OCI-LY1 (cell line): ENCODE measurements at regions not wholly inside any gene's neighbourhood (a gene's known extent, or its start where the extent isn't known, plus 50 kb on each side); places are given as distances from the start of the nearest gene placed in this dataset.

Experiments
- H2AFZ ChIP-seq: fragments of 200-600 bp; sonication (generic), shearing (Covaris generic); 2 replicates; pipeline ENCODE4 v1.6.0; 2014; ENCODE audit warnings: antibody characterized with exemption, mild to moderate bottlenecking, low read length
- H3F3A ChIP-seq: fragments of 200-600 bp; sonication (generic), shearing (Covaris generic); 2 replicates; pipeline ENCODE4 v1.6.0; 2014; ENCODE audit warnings: mild to moderate bottlenecking, antibody characterized with exemption, low read length, moderate library complexity; ENCODE audit not compliant: insufficient read depth
- H3K27ac ChIP-seq: fragments of 200-600 bp; sonication (generic); 2 replicates; pipeline ENCODE4 v1.5.1; 2014; ENCODE audit warnings: low read length, mixed run types, mild to moderate bottlenecking, low read depth; ENCODE audit not compliant: poor library complexity, severe bottlenecking
- H3K27me3 ChIP-seq: fragments of 200-600 bp; sonication (generic); 2 replicates; pipeline ENCODE4 v1.6.0; 2014; ENCODE audit warnings: antibody characterized with exemption, mild to moderate bottlenecking, low read length, moderate library complexity; ENCODE audit not compliant: insufficient read depth
- H3K36me3 ChIP-seq: fragments of 200-600 bp; sonication (generic); 2 replicates; pipeline ENCODE4 v1.6.1; 2014; ENCODE audit warnings: mild to moderate bottlenecking, antibody characterized with exemption, low read length, moderate library complexity, mixed read lengths; ENCODE audit not compliant: insufficient read depth
- H3K4me1 ChIP-seq: fragments of 200-600 bp; sonication (generic); 2 replicates; pipeline ENCODE4 v1.5.1; 2014; ENCODE audit warnings: mild to moderate bottlenecking, low read length, moderate library complexity; ENCODE audit not compliant: insufficient read depth, severe bottlenecking
- H3K4me2 ChIP-seq: fragments of 200-600 bp; sonication (generic), shearing (Covaris generic); 2 replicates; pipeline ENCODE4 v1.6.1; 2014; ENCODE audit warnings: low read length
- H3K4me3 ChIP-seq: fragments of 200-600 bp; sonication (generic); 2 replicates; pipeline ENCODE4 v1.5.1; 2014; ENCODE audit warnings: low read length, low read depth, mild to moderate bottlenecking, mixed read lengths; ENCODE audit not compliant: poor library complexity, severe bottlenecking
- H3K79me2 ChIP-seq: fragments of 200-600 bp; shearing (Covaris generic); 2 replicates; pipeline ENCODE4 v1.6.1; 2016; ENCODE audit warnings: mixed run types, low read length, mixed read lengths; ENCODE audit not compliant: insufficient read depth
- H3K9ac ChIP-seq: fragments of 200-600 bp; sonication (generic), shearing (Covaris generic); 2 replicates; pipeline ENCODE4 v1.6.1; 2014; ENCODE audit warnings: mild to moderate bottlenecking, low read length, mixed read lengths
- H3K9me2 ChIP-seq: fragments of 200-600 bp; sonication (generic), shearing (Covaris generic); 2 replicates; pipeline ENCODE4 v1.6.1; 2014; ENCODE audit warnings: low read depth, mild to moderate bottlenecking, low read length, mixed read lengths
- H3K9me3 ChIP-seq: fragments of 200-600 bp; shearing (Covaris generic); 2 replicates; pipeline ENCODE4 v1.6.1; 2014; ENCODE audit warnings: low read length, mixed read lengths
- H4K20me1 ChIP-seq: fragments of 200-600 bp; sonication (generic), shearing (Covaris generic); 2 replicates; pipeline ENCODE4 v1.6.0; 2016; ENCODE audit warnings: mild to moderate bottlenecking, low read length; ENCODE audit not compliant: insufficient read depth
- CTCF ChIP-seq: fragments of 200-600 bp; sonication (generic), shearing (Covaris generic); IDR thresholded peaks from 2 replicates; pipeline ENCODE4 v1.5.1; 2017; ENCODE audit warnings: mild to moderate bottlenecking, antibody characterized with exemption, low read length, moderate library complexity, mixed read lengths
- EZH2 ChIP-seq: fragments of 200-600 bp; sonication (generic), shearing (Covaris generic); IDR thresholded peaks from 2 replicates; pipeline ENCODE4 v1.8.0; 2017; ENCODE audit warnings: borderline replicate concordance, mixed run types, mild to moderate bottlenecking, antibody characterized with exemption, low read length, moderate library complexity, mixed read lengths

GRCh38 chr3:83169473-83169872 is 1408.0 kb upstream of the GBE1 start:
- Histone ChIP-seq H3K4me3 (no peak overlapping the region), H3K4me2 (no peak overlapping the region), H3K27me3 (no peaks in the 10 kb centered on the region), H4K20me1 (no peaks in the 10 kb centered on the region), H3K36me3 (no peaks in the 10 kb centered on the region), H3F3A (no peaks in the 10 kb centered on the region), H3K9me2 (no peaks in the 10 kb centered on the region), H3K79me2 (no peaks in the 10 kb centered on the region), H3K4me1 (no peaks in the 10 kb centered on the region), H2AFZ (peak overlapping the region; percentile 79; the same call in 1 of the 2 replicates), H3K9ac (no peak overlapping the region), H3K27ac (no peak overlapping the region), H3K9me3 (no peaks in the 10 kb centered on the region)
- TF ChIP-seq EZH2 (no peak), CTCF (no peak)

- no peaks in the 10 kb centered on the region for H4K20me1 ChIP-seq
- H3K4me3 ChIP-seq: no peak overlapping the region
- H3K27me3 ChIP-seq: no peaks in the 10 kb centered on the region
- no peaks in the 10 kb centered on the region for H3K4me1 ChIP-seq
- no peak overlapping the region for H2AFZ ChIP-seq
- H3K36me3 ChIP-seq: no peaks in the 10 kb centered on the region
- no peaks in the 10 kb centered on the region; the same call in 1 of the 2 replicates for H3K9me3 ChIP-seq
- H3K9me2 ChIP-seq: no peaks in the 10 kb centered on the region
- no peak overlapping the region for H3K27ac ChIP-seq
- H3K9ac ChIP-seq: no peak overlapping the region
- TF ChIP-seq CTCF (no peak), EZH2 (no peak)
- no peaks in the 10 kb centered on the region for H3K79me2 ChIP-seq
- no peak overlapping the region for H3K4me2 ChIP-seq
- no peaks in the 10 kb centered on the region for H3F3A ChIP-seq
Observed at GRCh38 chr3:83150896-83151295, 1389.5 kb upstream of the GBE1 start.

DNA sequence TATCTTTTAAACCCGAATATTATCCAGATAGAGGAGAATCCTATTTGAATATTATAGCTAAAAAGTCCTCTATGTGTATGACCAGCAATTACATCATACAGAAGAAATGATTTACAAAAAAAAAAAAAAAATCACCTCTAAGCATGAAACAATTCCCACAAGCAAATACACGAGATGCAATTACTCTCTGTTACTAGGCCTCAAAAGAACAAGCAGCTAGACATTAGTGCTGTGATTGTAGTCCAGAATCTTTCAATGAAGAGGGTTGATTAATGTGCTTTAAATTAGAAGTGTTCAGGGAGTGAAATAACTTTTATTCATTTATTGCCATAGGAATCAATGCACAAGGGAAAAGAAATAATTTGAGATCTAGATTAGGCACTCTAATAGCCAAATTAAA is 1379.5 kb upstream of the GBE1 start:
- H4K20me1 ChIP-seq: no peaks in the 10 kb centered on the region
- H3K9me2 ChIP-seq: no peaks in the 10 kb centered on the region
- no peak overlapping the region for H3K27ac ChIP-seq
- peak overlapping the region; percentile 47; the same call in 1 of the 2 replicates for H2AFZ ChIP-seq
- TF ChIP-seq CTCF (no peak), EZH2 (no peak)
- H3F3A ChIP-seq: no peaks in the 10 kb centered on the region
- H3K4me2 ChIP-seq: no peak overlapping the region
- no peaks in the 10 kb centered on the region for H3K27me3 ChIP-seq
- no peak overlapping the region for H3K4me3 ChIP-seq
- H3K36me3 ChIP-seq: no peaks in the 10 kb centered on the region
- no peaks in the 10 kb centered on the region for H3K79me2 ChIP-seq
- no peaks in the 10 kb centered on the region for H3K4me1 ChIP-seq
- H3K9ac ChIP-seq: no peak overlapping the region
- H3K9me3 ChIP-seq: peaks cover 6% of the 10 kb centered on the region; the same call in 1 of the 2 replicates
